Stimulated activated CD4-positive, alpha-beta T cell treated with anti-CD3 and anti-CD28 coated beads, Interleukin-15, amount 100 ng/mL, for 48 hours (primary cell): ENCODE measurements at regions not wholly inside any gene's neighbourhood (a gene's known extent, or its start where the extent isn't known, plus 50 kb on each side); places are given as distances from the start of the nearest gene placed in this dataset.
"Not testable (repeated sequence)": the region's sequence is repeated elsewhere in the genome, so short reads cannot be mapped to it uniquely, and the experiment has no call there.

ENCODE experiments used
- DNase-seq, 2 donors: peaks; one replicate each; pipeline ENCODE4 v3.0.0-alpha.2; 2020; ENCODE audit warnings: low read depth in 2 of 2

DNA sequence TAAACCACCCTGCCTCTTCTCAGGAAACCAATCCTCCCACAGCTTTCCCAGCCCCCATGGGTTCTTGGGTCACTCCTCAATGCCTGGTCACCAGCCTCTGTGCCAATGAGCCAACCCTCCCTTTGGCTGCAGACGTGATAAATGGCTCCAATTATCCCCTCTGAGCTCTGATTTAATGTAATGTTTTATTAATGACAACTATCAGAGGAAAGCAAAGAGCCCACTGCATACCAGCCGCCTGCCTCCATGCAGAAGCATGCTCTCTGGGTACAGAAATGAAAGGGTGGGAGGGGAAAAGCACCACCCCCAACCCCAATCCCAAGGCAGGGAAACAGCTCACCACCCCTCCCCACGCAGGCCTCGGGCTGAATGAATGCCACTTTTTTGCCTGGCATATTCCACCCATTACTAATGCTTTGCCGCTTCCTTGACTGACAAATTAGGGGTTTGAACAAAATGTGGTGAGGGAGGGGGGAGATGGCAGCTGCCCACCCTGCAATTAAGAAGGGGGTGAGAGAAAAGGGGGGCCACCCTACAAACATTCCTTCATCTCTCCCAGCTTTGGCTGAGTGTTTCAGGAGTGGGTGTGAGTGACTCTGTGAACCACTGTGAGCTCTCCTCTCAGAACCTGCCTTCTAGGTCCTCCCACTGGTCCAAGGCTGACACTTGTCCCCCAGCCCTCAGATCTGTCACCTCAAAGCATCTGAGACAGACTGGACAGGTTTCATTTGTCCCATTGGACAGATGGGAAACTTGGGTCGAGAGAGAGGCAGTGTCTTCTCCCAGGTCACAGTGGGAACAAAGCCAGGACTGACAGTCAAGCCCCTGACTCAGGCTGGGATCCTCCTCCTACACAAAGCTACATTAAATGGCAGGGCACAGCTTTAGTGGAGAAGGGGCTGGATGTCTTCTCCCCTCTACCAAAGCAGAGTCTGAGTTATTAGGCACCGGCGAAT lies 161.5 kb downstream of the TMEM132E start:
- DNase-seq = no peak

DNA sequence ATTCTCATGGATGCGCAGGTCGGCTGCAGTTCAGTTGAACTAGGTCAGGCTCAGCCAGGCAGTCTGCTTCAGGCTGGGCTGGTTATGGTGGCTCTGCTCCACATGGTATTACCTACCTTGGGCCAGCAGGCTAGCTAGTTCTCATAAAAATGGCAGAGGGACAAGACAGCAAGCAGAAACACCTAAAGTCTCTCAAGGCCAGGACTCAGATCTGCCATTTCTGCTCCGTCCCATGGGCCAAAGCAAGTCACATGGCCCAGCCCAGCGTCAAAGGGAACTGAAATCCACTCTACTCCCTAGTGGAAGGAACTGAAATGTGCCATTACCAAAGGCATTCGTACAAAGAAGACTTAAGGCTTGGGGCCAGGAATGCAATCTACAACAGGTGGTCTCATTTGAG lies 160.0 kb downstream of the TMEM132E start:
- no peak for DNase-seq

DNA sequence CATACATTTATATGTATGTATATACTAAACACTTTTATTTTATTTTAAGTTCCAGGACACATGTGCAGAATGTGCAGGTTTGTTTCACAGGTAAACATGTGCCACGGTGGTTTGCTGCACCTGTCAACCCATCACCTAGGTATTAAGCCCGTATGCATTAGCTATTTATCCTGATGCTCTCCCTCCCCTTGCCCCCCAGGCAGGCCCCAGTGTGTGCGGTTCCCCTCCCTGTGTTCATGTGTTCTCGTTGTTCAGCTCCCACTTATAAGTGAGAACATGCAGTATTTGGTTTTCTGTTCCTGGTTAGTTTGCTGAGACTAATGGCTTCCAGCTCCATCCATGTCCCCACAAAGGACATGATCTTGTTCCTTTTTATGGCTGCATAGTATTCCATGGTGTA lies 158.3 kb downstream of the TMEM132E start:
- not testable (repeated sequence) for DNase-seq

DNA sequence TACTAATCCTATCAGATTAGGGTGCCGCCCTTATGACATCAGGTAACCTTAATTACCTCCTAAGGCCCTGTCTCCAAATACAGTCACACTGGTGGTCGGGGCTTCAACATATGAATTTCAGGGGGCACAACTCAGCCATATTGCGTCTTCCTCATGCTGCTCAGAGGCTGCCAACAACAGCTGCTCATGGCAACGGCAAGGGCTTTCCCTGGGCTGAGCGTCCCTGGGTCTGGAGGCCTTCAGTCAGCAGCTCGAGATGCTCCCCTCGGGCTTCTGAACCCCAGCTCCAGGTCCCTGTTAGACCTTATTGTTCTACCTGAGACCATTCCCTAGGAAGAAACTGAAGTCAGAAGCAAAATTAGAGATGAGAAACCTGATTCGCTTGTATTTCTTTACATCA lies 157.2 kb downstream of the TMEM132E start:
- DNase-seq = no peak

DNA sequence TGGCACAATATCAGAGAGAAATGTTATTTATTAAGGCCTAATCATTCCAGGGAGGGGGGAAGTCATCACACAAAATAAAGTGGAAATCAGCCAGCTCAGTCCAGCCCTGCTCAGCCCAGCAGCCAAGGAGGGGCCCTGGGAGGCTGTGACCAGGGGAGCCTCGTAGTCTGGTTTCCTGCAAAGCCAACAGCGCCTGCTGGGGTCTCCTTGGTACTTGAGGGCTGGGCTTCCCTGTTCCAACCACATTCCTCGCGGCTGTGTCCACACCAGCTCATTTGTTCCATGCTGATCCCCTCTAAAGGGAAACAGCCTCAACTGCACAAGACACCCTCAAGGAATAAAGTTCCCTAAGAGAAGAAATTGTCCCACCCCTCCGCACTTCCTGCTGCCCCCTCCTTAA lies 154.0 kb downstream of the TMEM132E start:
- no peak for DNase-seq

DNA sequence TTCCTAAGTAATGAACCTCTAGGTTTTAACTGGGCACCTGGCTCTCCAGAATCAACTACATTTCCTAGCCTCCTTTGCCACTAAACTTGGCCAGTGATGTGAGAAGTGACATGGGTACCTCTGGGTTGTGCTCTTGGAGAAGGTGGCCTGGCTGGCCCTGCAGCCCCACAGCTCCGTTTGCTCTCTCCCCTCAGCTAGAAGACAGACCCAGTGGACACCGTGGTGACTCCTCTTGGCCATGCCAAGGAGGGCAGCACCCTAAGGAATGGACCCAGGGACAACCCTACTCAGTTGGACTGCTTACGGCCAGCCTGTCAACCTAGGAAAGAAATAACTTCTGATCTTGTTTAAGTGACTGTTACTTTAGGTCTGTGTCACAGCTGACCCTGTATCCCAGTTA lies 151.4 kb downstream of the TMEM132E start:
- no peak for DNase-seq

DNA sequence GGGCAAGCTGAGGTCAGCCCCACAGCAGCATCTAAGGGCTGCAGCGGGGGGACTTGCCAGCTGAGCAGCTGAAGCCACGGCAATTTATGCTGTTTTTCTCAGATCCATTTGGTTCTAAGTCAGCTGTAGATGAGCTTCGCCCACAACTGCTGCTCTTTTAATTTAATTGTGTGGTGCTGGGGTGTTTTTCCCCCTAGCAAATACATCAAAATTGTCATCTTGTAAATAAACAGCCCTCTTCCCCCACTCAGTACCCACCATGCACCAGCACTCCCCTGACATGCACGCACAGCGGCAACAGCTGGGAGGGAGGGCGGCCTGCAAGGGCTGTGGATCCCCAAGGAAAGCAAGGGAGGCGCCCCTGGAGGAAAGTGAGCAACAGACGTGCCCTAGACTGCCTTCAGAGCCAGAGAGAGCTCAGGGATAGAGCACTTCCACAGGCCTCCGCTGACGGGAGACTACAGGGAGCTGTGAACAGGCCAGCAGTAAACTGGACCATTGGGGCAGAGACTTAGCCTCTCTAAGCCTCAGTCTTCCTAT lies 149.5 kb downstream of the TMEM132E start:
- DNase-seq = no peak

DNA sequence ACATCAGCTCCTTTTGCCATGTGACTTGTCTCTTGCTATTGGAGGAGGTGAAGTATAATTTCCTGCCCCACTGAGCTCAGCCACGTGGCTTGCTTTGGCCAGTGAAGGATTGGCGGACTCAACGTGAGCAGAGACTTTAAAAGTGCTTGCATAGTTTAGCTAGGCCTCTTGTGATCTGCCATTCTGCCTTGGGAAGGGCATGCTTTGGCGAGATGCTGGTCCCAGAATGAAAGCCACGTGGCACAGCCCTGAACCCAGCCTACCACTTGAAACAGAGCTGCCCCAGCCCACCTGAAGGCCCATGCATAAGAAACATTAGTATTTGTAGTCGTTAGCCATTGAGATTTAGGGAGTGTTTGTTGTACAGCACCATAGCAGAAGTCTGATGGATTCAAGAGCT lies 148.2 kb downstream of the TMEM132E start:
- no peak for DNase-seq

DNA sequence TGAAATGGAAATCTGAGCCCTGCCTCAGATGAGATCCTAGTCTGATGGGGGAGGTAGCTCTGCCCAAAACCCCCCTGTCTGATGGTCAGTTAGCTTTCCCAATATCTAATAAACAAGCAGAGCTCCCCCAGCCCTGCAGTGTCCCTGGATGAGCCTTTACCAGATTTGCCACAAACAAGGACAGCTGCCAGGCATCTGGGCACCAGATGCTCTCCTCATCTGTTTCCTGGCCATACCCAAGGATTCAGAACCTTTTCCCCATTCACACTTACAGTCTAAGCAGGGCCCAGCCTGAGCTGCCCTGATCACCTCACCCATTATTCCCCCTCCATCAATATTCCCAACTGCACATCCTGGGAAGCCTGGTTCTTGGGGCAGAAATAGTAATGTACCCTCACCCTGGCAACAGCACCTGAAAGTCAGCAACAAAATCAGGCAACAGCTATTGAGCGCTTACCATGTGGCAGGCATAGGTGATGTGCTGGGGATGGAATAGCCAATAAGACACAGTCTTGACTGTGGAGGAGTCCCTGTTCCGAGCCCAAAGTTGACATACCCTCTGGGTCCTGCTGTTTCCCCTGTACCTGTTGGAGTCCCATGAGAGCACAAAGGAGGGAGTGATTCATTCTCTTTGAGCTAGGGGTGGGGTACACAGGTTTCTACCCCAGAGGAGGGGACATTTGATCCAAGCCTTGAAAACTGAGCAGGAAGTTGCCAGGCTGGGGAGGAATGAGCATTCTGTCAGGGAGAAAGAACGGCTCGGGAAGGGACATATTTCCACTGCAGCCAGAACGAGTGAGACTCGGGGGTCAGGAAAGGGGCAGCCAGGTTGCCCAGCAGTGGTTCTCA lies 147.4 kb downstream of the TMEM132E start:
- no peak for DNase-seq

DNA sequence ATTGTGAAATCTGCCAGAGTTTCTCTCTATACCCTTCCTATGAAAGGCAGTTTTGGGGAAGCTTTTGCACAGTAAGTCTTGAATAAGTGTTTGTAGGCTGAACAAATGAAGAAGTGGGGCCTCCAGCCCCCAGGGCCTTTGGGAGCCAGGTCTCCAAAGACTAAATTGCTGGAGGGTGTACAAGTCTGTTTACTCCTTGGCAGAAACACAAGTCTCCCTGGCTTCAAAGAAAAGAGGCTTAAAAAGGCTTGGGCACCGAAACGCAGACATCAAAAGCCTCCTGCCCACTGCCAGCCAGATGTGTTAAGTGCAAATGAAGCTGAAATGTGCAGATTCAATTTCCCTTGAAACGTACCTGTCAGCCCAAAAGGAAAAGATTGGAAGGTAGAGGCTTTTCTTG lies 146.3 kb downstream of the TMEM132E start:
- DNase-seq = no peak

DNA sequence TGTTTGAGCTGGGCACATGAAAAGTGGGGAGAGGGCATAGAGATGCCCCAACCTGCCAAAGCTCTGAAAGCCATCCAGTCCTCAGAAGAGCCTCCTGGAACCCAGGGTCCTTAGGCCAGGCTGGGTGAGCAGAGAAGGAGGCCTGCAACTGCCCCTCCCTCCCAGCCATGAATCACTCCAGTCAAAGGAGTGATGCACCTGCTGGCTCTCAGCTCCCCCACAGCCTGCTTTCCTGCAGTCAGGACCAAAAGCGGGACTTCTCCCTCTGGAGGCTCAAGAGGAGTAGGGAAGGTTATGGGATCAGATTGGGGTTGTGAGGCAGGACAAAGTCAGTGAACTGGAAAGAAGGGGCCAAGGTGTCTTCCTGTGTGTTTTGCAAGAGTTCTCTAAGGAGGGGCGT lies 145.6 kb downstream of the TMEM132E start:
- DNase-seq = no peak

DNA sequence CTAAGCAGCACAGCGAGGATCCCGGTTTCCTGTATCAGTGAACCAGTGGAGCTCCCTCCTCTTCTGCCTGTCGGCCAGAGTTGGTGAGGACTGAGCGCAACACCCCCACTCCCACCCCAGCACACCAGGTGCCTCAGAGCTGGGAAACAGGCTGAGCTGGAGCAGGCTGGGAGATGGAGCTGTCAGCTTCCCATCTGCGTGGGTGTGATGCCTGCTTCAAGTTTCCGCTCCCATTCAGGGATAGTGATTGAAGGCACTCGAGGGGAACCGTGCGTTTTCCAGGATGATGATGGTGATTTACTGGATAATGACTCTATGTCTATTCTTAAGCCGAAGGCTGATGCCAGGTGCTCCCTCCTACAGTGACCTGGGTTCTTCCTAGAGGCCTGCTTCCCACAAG lies 144.5 kb downstream of the TMEM132E start:
- DNase-seq = no peak

DNA sequence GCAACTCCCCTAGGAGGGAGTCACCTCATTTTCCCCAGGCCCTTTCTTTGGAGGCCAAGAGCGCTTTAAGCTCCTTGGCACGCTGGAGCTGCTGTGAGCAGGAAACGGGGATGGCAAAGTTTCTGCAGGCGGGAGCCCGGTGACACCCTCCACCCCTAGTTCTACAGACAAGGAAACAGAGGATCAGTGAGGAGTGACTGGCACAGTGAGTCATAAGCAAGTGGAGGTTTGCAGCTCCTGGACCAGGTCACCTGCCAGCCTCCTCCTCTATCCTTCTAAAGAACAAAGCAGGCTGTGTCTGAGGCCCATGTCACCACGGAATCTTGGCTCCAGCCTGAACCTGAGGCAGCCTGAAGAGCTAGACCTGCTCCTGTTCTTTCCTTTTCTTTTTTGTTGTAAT lies 141.9 kb downstream of the TMEM132E start:
- no peak for DNase-seq

DNA sequence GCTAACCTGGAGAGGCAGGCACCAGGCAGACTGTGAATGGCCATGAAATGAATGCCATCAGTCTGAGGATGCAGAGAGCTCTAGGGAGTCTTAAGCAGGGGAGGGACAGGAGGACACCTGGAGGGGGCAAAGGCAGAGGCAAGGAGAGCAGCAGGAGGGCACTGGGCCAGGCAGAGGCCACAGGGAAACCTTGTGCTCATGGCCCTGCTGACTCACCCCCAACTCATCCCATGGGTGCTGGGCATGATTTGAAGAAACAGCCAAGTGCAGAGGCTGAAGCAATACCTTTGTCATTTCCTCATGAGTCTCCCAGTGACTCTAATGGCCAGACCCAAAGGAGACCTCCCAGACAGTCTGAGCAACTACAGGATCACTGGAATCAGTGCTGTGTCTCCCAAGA lies 141.4 kb downstream of the TMEM132E start:
- DNase-seq = no peak

DNA sequence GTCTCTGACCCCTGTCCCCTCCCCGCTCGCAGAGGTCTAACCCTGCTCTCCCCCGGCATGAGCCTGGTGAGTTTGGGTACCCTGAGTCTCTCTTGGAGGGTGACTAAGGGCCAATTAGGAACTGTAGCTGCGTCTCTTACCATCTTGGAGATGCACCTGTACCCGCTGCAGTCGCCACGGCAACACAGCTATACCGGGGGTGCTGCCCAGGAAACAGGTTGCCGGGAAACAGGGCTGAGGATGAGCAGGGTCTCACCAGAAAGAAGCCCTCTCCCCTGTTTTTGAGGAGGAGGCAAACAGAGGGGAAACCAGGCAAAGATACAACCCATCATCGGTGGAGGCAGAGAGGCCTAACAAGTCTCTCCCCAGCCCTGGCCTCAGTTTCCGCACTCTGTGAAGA lies 140.2 kb downstream of the TMEM132E start:
- no peak for DNase-seq

DNA sequence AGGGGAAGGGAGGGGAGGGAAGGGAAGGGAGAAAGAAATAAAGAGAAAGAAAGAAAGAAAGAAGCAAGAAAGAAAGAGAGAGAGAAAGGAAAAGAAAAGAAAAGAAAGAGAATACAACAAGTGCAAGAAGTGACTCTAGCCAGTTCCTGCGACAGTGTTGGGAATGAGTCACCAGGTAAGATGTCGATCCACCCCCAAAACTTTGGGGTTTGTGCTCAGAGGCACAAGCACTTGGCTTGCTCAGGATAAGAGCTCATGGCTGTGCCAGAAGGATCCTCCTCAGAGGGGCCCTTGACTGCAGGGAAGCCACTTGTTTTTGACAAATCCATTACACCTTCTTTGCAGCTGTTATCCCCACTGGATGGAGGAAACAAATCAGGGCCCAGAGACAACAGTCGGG lies 137.7 kb downstream of the TMEM132E start:
- DNase-seq = no peak

DNA sequence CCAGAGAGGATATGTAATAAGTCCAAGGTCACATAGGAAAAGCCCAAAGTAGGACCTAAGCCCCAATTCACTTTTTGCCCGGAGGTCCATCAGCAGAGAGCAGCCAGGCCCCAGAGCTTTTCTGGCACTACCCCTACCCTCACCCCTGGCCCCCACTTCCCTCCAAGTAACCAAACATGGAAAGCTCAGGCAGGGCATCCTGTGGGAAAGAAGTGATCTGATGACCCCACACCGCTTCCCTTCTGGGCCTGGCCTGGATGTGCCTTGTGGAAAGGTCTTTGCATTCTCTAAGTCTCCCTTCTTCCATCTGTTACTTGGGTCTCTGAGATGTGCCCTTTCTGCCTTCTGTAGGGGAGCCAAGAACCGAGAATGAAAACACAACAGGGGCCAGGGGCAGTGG lies 136.9 kb downstream of the TMEM132E start:
- no peak for DNase-seq

DNA sequence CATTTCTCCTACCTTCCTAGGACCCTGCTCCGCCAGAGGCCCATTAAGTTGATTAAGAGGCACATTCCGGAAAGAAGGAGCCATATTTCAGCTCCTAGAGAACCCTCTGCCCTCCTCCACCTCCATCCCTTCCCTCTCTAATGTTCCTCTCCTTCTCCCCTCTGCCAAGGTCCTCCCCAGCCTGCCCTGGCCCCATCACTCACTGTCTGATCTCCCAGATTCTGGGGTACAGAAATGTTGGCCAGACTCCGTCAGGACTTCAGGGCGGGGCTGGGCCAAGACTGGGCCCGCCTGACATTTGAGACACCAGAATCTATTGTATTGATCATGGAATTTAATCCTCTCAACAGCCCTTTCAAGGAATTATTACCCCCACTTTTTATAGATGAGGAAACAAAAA lies 136.1 kb downstream of the TMEM132E start:
- DNase-seq = no peak

DNA sequence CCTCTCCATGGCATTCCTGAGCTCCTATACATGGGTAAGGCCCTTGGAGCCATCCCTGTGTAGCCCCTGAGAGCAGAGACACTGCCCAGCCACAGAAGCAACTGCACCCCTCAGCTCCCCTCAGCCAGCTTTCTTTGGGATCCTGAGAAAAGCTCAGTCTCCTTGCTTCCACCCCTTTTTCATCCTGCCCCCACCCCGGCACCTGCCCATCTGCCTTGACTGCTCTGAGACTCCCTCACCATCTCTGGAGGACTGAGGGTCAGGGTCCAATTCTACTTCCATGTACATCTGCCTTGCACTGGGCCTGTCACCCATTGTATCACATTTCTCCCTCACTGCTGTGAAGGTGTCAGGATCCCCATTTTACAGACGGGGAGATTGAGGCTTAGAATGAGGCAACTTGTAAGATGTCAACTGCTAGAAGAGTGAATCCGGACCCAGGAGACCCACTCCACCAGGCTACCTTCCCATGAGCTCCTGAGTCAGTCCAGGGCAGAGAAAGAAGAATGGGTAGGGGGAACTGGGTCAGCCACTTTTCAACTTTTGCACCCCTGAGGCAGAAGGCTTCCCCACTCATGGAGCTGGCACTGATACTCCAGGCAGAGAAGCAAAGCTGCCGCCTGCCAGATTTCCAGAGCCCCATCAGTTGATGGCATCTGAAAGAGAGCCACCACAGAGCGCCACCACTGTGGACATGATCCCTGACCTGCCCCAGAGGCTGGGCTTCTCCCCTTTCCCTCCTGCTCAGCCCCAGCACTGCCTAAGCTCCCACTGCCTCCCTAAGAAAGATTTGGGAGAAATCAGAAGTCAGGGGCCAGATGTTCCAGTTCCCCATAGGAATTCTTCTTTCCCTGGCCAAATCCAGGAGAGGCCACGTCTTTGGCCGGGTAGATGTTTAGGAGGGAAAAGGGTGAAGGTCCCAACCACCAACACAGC lies 135.4 kb downstream of the TMEM132E start:
- no peak for DNase-seq

DNA sequence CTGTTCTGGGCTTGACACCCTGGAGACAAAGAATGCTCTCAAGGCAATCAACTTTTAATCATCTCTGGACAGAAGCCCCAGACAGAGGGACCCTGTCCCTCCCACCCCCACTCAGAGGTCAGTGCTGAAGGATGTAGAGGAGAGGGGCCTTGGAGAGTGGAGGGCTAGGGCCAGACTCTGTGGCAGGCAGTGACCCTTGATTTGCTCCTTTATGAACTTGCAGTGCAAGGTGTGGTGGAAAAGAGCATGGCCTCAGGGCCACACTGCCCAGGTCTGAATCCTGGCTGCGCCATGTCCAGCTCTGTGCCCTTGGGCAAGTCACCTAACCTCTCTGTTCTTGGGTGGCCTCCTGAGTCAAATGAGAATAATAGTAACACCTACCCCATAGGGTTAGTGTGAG lies 134.3 kb downstream of the TMEM132E start:
- DNase-seq = no peak

DNA sequence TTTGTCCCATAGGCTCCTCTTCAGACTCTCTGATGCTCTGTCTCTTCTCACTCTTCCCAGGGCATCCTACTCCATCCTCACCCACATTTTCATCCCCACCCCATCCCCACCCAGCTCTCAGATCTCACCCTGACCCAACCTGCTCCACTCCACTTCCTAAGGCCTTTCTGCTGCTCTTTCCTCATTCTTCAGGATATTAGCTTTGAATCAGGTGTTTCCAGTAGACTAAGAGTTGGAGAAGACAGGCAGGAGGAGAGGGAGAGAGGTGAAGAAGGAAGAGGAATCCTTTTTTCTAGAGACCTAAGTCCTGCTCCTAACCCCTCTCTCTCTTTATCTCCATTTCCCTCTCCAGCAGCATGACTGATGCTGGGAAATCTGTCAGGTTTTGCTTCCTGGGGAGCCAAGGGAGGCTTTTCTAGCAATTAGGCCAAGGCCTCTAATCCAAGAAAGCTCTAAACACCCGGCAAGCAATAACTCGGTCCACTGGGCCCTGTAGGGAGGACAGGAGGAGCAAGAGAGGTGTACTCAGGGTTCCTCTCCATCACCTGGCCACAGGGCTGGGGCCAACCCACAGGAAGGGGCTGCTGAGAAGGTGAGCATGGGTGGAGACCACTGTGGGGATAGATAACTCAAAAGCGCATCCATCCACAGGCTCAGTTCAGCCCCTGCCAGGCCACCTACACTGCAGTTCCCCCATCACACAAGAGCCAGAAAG lies 133.3 kb downstream of the TMEM132E start:
- DNase-seq = no peak
